Pancreas (tissue), 10 donors: ENCODE measurements at regions not wholly inside any gene's neighbourhood (a gene's known extent, or its start where the extent isn't known, plus 50 kb on each side); places are given as distances from the start of the nearest gene placed in this dataset.

Source experiments
- ATAC-seq, 4 donors: fragments of 200-7000 bp; cut with Tn5 transposase; one replicate each; pipeline versions ENCODE4 v1.8.0 to v1.9.1; 2020; ENCODE audit warnings: mild to moderate bottlenecking in 4 of 4, moderate library complexity in 4 of 4
- DNase-seq, 6 donors: peaks; one replicate each; pipeline ENCODE4 v3.0.0-alpha.2; 2020
- FAIRE-seq: peaks from 2 replicates; lab custom pipeline; 2012; peaks lifted over from hg19 to GRCh38; lab: Jason Lieb, UNC
- H3K27ac ChIP-seq, 4 donors: fragments of 200-600 bp; sonication (generic); 1 replicate in 3 of 4; 2 replicates in 1 of 4; pipeline versions ENCODE4 v1.5.0 to v1.8.0; 2020
- H3K27me3 ChIP-seq, 4 donors: fragments of 200-600 bp; one replicate each; pipeline ENCODE4 v1.8.0; 2021
- H3K36me3 ChIP-seq, 3 donors: fragments of 200-600 bp; sonication (generic) in 1 of 3; one replicate each; pipeline versions ENCODE4 v1.5.0 to v1.8.0; 2020 to 2021
- H3K4me1 ChIP-seq, 3 donors: fragments of 200-600 bp; one replicate each; pipeline ENCODE4 v1.8.0; 2021
- H3K4me3 ChIP-seq, 4 donors: fragments of 200-600 bp; sonication (generic) in 2 of 4; one replicate each; pipeline versions ENCODE4 v1.5.0 to v1.8.0; 2020 to 2021
- H3K9me3 ChIP-seq, 4 donors: fragments of 200-600 bp; one replicate each; pipeline ENCODE4 v1.8.0; 2021
- CTCF ChIP-seq, 4 donors: fragments of 200-600 bp; sonication (generic) in 3 of 4; IDR thresholded peaks; one replicate each; pipeline versions ENCODE4 v1.5.0 to v1.8.0; 2021; ENCODE audit warnings: antibody characterized with exemption in 4 of 4
- WGBS, 2 donors: extraction: QIAGEN DNeasy Blood & Tissue Kit; methylation state at CpG; one replicate each; pipeline ENCODE4 v1.1.7; 2013; 5-methylcytosine and 5-hydroxymethylcytosine counted together
- intact Hi-C, 3 donors: fragments of 100-400 bp; cut with DNase I; formaldehyde crosslinking; loops; one replicate each; pipeline versions ENCODE4 v1.11.1 to v1.14.2; 2022
- donor health status: healthy with polysubstance abuse.
- donor health status: DM: no; HTN: no; CAD: no; lungs with moderate emphysema.
- donor health status: DM: no; HTN: no; CAD: no.
- donor health status: control.
- donor health status: control.
- donor health status: Bipolar disorder and iron deficiency.
- donor health status: DM: yes; HTN: yes; CAD: no.
- donor health status: DM: no; HTN: no; CAD: no.
- donor health status: DM: no; HTN: no; CAD: no.
- donor health status: DM: yes; HTN: yes; CAD: no.

- DNase-seq (no peak), FAIRE-seq (no peak)
- intact Hi-C loops, result no loop called here
These were observed 118.7 kb upstream of the SEC61G start for GRCh38 chr7:54877683-54878082.

GRCh38 chr7:54878339-54878738 lies 119.3 kb upstream of the SEC61G start:
- intact Hi-C loops, result no loop called here
- no peaks in the 10 kb centered on the region for H3K9me3 ChIP-seq
- FAIRE-seq (no peak), ATAC-seq (no peak), DNase-seq (no peak)
- no peaks in the 10 kb centered on the region for H3K36me3 ChIP-seq
- H3K27ac ChIP-seq, result peak overlapping the region in 1 of 4 donors; percentile 38
- 42 to 61% methylated on average over 1 of the region's 1 CpG for WGBS, 2 donors
- no peaks in the 10 kb centered on the region for H3K27me3 ChIP-seq
- no peak overlapping the region for H3K4me3 ChIP-seq
- H3K4me1 ChIP-seq, result peaks cover 8 to 14% (median 9%) of the 10 kb centered on the region in 3 donors
- no peak for TF ChIP-seq CTCF (IDR thresholded peaks at IDR 0.05)

More at GRCh38 chr7:54877683-54878082, 118.7 kb upstream of the SEC61G start:
- Histone ChIP-seq H3K9me3 (no peaks in the 10 kb centered on the region), H3K27me3 (no peaks in the 10 kb centered on the region), H3K36me3 (no peaks in the 10 kb centered on the region), H3K4me1 (peaks cover 8 to 14% (median 9%) of the 10 kb centered on the region in 3 donors), H3K27ac (peak overlapping the region in 2 of 4 donors; percentile 30 to 38), H3K4me3 (no peak overlapping the region)
- WGBS, 2 donors, result 64 to 68% methylated on average over 2 of the region's 2 CpGs
- peak in 1 of 4 donors; percentile 13 for TF ChIP-seq CTCF (IDR thresholded peaks at IDR 0.05)
- peak in 3 of 4 donors; percentile 79 to 88 (median 87) for ATAC-seq

- ATAC-seq, result peak; percentile 20 to 44 (median 35)
- intact Hi-C loops, result no loop called here
- WGBS, 2 donors, result 61 to 63% methylated on average over 2 of the region's 2 CpGs
- DNase-seq, result no peak
- peak overlapping the region in 1 of 4 donors; percentile 57 for H3K27ac ChIP-seq
- no peaks in the 10 kb centered on the region for H3K36me3 ChIP-seq
- TF ChIP-seq CTCF (IDR thresholded peaks at IDR 0.05), result no peak
- H3K27me3 ChIP-seq, result no peaks in the 10 kb centered on the region
- FAIRE-seq, result no peak
- H3K9me3 ChIP-seq, result no peaks in the 10 kb centered on the region
- no peak overlapping the region for H3K4me3 ChIP-seq
- peaks cover 8 to 14% (median 9%) of the 10 kb centered on the region in 3 donors for H3K4me1 ChIP-seq
These were observed 120.8 kb upstream of the SEC61G start for GRCh38 chr7:54879776-54880175.

- FAIRE-seq (no peak), ATAC-seq (peak; percentile 65 to 78 (median 71))
- H3K27ac ChIP-seq, result peak overlapping the region in 2 of 4 donors; percentile 39 to 57
These were observed 121.4 kb upstream of the SEC61G start for GRCh38 chr7:54880326-54880989.

More at GRCh38 chr7:54880326-54880989, 121.4 kb upstream of the SEC61G start:
- DNase-seq, result peak; percentile 68 to 83 (median 74)
- H3K27me3 ChIP-seq, result no peaks in the 10 kb centered on the region
- intact Hi-C loops, result no loop called here
- no peaks in the 10 kb centered on the region for H3K9me3 ChIP-seq
- peaks cover 8 to 14% (median 9%) of the 10 kb centered on the region in 3 donors for H3K4me1 ChIP-seq
- WGBS, 2 donors, result 10 to 18% methylated on average over 11 of the region's 11 CpGs
- no peak for TF ChIP-seq CTCF (IDR thresholded peaks at IDR 0.05)
- H3K36me3 ChIP-seq, result no peaks in the 10 kb centered on the region
- peak overlapping the region in 2 of 4 donors; percentile 6 for H3K4me3 ChIP-seq
